NCI-H2029 treated with DMSO at 0.1 percent for 48 hours (cell line): ENCODE measurements at regions not wholly inside any gene's neighbourhood (a gene's known extent, or its start where the extent isn't known, plus 50 kb on each side); places are given as distances from the start of the nearest gene placed in this dataset.

Experiments
- DNase-seq: peaks from one replicate; lab custom pipeline; 2025; lab: John Stamatoyannopoulos, UW

DNA sequence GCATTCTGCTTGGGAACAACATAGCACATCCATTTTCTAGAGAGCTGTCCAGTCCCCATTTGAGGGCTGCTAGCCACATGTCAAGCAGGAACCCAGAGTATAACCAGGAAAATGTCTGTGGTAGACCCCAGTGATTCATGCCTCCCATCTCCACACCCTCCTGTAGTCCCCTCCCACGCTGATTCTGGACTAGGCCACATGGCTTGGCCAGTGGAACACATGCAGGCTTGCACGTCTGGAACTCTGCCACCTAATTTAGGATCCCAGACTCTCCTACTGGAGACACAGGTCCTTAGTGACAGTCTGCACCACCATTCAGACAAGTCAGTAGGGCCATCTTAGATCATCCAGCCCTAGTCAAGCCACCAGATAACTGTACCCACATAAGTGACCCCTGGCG, 149.8 kb downstream of the ZIC5 start:
- DNase-seq, result no peak

DNA sequence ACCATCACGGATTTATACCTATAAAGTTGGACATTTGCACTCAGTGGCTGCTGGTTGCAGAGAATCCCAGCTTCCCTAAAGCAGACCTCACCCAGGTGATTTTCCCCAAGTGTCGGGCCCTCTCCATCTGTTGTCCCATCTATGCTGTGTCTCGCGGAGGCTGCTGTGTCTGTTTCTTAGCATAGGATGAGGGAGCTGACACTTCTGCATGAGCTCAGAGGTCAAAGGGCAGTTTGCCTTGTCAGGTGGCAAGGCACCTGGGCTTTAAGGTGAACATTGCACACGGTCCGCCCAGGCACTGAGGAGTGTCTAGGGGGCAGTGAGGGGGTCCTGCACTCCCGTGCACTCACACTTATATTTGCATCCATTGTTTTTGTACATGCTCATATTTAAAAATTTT, 151.6 kb downstream of the ZIC5 start:
- DNase-seq, result no peak

DNA sequence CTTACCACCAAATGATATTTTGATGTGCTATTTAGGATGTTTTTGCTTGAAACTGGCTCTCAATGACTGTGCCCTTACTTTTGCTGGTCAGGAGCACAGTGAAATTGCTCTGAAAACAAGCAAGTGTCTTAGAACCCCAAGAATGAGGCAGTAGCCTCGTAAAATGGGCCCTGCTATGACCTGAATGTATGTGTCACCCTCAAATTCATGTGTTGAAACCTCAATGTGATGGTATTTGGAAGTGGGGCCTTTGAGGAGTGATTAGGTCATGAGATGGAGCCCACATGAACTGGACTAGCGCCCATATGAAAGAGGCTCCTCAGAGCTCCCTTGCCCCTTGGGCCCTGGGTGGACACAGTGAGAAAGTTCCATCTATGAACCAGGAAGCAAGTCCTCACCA, 155.2 kb downstream of the ZIC5 start:
- DNase-seq, result no peak

DNA sequence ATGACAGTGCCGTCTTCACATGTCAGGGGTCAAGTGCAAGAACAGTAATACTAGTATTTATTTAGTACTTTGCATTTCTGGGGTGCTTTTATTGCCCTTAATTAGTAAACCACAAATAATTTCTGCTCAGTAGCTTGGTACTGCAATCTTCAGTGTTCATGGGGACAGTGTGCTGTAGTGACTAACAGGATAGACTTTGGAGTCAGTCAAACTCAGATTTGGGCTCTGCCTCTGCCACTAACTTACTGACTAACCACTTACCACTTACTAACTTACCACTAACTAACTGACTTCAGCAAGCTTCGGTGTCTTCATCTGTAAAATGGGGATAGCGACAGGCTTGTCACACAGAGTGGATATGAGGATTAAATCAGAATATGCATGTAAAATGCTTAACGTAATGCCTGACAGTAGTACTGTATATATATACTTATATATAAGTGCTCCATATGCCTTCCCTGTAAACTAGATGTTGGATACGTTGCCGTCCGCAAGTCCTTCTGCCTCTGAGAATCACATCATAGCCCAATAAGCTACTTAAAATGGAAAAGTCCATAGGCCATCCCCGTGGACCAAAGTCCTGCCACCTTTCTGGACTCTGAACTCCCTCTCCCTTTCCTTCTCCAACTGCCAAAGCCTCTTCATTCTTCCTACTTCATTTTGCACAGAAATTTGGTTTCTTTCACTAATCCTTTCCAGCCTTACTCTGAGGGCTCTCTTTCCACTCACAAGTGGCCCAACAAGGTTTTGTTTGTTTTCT, 158.1 kb downstream of the ZIC5 start:
- DNase-seq, result no peak

DNA sequence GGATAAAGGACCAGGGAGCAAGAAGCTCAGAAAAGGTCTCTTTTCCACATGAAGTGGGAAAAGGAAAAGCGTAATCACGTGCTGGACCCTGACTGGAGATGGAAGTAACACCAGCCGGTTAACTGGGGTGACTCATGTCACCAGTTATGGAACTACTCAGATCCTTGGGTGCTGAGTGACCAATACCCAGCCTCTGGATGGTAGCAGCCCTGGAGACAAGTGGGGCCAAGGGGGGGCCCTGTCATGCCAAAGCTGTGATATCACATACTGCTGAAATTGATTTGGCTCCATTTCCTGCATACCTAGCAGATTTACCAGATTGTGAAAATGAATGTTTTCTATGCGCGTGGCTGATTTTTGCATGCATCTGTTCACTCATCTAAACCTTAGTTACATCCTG, 158.9 kb downstream of the ZIC5 start:
- DNase-seq, result no peak

DNA sequence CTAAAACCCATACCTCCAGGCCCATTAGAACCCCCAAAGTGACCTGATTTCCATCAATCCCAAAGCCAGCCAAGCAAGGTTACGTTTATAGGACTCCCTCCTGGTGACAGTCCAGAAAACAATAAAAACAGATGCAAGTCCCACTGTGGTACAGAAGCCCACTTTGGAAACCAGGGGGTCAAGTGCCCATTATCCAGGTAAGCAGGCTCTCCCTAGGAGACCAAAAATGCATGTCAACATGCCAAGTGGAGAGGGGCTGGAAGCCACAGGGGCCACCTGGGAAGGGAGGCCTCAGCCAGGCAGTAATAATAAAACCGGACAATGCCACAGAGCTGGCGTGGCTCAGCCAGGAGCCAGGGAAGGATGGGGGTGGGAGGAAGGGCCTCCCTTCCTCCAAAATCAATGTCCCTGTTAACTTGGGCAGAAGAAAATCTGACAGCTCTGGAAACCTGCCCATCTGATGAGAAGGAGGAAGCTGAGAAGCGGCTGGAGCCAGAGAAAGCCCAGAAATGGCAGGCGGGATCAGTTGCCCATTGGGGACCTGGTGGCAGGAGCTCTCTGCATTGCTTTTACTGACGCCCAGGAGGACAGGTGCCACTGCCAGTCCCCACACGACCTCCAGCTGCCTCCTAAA, 160.4 kb downstream of the ZIC5 start:
- no peak for DNase-seq

DNA sequence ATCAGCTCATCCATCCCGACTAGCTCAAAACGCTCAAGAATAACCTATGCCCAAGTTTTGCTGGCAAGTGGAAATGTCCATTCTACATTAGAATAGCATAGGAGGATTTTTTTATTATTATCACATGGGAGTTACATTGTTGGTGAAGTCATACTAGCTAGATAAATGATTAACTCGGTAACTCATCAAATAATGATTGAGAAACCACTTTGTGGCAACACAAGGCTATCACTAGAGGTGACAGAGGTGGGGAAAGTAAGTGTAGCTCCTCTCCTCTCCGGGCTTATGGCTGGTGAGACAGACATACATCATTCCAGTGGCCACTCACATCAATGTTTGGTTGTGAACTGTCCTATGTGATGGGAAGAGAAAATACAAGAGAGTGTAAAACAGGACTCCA, 161.6 kb downstream of the ZIC5 start:
- no peak for DNase-seq

DNA sequence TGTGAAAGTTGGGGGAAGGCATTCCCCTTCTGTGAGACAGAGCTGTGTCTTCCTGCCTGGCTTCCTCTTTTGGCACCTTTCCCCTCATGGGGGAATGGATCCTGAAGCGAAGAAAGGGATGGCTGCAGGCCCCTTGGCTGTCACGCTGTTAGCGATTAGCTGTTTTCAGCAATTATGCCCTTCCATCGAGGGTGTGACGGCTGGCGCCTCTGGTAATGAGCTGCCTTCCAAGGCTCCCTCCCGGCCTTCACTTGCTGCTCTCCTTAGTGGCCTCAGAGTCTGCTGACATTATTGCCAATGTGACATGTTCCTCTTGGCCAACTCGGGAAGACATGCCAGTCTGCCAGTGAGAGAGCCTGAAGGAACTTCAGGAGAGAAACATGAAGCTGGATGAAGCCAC, 162.1 kb downstream of the ZIC5 start:
- DNase-seq, result no peak

DNA sequence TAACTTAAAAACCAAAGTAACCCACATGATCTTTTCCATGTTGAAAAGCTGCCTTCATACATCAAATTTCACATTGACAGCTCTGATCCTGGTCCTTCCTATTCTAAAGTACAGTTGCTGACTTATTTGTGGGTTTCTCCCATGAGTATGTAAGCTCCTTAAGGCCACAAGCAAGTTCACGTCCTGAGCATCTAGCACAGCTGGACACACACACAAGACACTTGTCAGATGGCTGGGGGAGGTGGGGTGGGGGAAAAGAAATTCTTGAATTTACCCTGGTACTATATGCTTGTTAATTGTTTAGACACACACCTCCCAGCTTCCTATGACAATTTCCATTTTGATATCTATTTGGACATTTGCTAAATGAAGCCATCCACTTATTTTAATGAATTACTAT, 162.8 kb downstream of the ZIC5 start:
- no peak for DNase-seq

DNA sequence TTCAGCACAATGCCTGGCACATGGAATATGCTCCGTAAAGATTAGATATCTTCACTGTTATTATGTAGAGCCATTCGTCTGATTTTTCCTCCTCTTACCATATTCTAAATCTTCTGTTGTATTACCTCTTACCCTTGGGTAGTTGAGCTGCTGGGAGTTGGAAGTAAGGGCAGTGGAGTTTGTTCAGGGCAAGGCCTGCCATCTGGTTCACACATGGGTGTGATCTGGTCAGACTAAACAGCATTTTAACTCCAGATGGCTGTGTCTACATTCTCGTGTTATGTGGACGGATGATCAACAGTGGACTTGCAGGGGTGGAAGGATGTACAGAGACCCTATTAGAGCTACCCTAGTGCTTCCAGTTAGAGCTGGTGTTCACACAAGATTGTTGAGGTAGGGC, 164.9 kb downstream of the ZIC5 start:
- DNase-seq, result no peak

DNA sequence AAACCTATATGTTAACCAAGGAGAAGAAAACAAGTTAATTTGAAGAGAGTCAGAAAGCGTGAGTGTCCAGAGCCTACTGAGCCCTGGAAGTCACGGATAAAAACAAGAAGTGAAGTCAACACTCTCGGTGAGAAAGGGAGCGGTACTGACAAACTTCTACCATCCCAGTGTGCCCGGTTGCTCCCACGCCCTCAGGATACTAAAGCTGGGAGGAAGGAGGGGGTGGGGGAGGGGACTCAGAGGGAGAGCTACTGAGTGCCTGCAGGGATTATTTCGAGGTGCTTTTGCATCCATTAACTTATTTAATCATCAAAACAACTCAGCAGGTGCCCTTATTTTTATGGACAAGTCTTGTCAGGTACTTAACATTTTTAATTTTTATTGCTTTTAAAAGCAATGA, 166.2 kb downstream of the ZIC5 start:
- no peak for DNase-seq

DNA sequence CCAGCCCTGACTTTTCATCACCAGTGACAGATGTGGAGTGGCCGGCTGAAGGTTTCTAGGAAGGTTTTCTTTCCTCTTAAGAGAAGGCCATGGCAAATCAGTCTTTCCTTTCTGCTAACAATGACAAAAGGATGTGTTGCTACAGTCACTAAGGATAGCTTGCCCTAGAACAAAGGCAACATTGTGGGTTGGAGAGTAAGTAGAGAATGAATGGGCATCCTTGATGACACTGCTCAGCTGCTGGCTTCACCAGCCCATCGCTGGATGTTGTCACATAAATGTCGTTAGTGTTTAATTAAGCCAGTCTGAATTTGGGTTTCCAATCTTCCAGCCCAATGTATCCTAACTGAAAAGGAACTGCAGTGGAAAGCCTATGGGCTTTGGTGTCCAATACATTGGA, 168.4 kb downstream of the ZIC5 start:
- DNase-seq, result no peak

DNA sequence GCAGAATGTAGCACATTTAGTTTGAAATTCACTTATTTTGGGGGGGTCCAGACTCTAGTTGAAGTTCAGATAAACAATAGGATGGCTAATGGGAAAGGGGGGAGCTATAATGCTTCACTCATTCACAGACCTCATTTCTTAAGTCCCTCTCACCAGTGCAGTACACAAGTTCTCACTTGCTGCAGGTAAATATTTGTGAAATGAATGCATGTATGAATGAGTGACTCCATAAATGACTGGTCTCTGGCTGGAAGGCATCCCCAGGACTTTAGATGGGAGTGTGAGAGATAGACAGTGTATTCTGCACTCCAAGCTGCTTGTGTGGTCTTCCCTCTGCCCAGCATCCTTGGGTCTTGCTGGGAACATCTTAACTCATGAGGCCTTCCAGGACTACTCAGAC, 169.2 kb downstream of the ZIC5 start:
- DNase-seq, result no peak

DNA sequence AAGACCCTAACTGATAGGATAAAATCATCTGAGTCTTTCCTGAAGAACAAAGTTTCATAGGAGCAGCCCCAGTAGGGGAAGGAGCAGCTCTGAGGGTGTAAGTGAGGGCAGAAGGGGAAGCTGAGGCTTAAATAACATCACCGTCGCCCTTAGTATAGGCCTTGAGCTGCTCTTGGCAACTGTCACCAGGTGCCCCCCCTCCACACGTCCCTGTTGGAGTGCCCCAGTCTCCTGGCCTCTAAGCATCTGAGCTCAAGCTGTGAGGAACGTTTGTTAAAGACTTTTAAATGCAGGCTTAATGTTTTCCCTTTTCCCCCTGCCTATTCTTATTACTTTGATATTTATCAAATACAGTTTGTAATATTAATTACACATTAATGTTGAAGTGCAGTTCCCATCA, 170.6 kb downstream of the ZIC5 start:
- no peak for DNase-seq

DNA sequence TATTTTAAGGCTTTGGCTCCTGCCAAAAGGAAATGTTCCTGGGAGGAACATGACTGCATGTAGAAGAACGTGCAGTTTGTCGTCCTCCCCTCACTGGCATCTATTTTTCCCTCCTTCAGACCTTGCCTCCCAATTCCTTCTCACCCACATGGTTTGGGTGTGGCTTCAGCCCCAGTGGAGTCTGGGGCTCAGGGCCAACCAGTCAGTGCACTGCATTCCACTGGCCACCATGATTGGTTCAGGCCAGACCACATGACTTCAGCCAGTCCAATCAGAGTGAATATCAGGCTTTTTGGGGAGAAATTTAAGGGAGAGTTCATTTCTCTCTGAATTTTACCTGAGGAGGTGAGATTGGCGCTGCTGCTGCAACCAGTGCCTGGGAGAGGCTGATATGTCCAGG, 171.6 kb downstream of the ZIC5 start:
- no peak for DNase-seq

DNA sequence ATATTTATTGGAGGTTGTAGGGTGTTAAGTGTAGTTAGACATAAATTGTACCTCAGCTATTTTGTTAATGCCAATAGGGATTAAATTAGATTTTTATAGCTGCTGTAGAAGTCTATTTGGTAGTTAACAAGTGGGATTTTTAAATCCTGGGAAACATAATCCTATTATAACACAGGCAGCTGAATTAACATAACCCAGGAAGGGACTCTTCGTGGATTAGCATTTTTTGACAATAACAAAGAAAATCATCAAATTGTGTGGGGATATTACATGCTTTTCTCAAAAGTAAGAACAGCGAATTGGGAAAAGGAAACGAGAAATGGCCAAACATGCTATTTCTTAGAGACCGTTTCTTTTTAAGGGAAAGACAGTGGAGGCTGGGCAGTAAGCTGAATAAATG, 172.8 kb downstream of the ZIC5 start:
- no peak for DNase-seq

DNA sequence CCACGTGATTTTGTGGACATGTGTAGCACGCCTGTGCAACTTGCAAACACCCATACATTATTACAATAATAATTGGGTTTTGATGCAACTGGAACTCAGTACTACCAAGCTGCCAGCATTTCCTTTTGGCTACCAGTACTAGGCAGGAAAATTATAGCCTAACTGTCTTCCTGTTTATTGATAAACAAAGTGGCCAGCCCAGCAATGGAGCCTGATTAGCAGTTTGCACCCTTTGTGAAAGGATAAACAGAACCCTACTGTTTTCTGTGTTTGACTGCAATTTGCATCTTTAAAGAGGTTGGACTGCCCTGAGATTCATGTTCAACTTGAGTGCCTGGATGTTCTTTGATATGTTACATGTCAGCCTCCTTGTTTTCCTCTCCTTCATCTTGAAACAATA, 173.9 kb downstream of the ZIC5 start:
- DNase-seq, result no peak

DNA sequence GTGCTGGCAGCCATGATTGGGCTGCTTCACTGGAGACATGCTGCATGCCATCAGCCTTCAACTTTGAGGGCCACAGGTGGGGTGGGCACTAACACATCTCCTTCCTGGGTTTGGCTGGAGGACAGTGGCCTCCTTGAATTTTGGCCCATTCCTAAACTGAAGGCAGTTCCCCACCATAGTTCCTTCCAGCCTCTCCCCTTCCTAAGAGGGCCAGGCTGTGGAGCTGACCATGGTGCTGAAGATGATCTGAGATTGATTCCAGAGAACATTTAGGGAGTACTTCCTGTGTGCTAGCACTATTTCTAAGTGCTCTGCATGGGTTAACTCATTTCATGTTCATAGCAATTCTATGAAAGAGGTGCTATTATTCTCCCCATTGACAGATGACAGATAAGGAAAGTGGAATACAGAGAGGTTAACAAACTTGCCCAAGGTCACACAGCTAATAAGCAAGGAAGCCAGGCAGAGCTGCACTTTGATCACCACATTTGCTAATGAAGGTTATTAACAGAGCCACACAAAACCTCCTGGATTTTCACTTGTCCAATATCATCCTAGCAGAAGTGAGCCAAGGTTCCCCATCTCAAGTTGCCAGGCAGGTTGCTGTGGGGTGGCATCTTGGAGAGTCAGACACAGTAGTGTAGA, 175.3 kb downstream of the ZIC5 start:
- DNase-seq, result no peak

DNA sequence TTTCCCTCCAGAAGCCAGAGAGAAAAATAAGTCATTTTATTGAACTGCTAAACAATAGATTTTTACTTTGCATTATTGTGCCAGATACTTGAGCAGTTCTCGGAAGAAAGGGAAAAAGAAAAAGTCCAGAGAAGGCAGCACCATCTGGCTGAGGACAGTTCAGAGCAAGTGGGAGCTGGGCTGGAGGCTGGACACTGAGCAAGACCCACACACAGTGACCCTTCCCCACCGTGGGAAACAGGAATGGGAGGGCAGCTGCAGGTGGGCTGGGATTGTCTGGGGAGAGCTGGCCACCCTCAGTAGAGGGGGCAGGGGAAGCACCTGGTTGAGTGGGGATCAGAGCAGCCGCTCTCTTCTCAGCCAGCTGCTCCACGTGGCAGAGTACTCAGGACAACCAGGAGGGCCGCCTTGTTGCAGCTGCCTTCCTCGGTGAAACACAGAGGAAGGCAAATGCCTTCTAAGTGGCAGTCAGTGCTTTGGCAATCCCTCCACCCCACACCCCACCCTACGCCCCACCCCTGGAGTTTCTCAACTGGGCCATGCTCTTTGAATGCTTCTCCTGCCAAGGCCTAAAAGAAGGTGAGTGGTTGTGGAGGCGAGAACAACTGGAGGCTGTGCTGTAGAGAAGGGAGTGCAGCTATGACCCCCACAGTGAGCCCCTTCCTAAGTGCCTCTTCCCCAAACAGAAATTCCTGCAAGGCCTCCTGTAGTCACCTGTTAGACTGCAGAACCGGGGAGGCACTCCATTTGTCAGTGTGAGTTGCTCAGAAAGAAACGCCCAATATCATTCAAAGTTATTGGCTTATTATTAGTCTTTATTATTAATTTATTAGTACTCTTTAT, 179.3 kb downstream of the ZIC5 start:
- no peak for DNase-seq

DNA sequence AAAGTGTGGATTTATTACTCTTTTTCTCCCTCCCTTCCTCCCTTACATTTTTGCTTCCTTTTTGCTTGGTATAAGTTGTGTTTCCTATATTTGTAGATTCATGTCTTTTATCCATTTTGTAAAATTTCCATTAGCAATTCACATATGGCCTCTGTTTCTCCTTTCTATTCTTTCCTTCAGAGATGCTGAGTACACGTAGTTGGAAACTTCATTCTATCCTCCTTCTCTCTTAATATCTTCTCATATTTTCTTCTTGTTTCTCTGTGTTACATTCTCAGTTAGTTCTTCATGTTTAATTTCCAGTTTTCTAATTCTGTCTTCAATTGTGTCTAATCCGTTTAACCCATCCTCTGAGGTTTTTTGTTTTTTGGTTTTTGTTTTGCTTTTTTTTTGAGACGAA, 188.9 kb downstream of the ZIC5 start:
- DNase-seq, result no peak

DNA sequence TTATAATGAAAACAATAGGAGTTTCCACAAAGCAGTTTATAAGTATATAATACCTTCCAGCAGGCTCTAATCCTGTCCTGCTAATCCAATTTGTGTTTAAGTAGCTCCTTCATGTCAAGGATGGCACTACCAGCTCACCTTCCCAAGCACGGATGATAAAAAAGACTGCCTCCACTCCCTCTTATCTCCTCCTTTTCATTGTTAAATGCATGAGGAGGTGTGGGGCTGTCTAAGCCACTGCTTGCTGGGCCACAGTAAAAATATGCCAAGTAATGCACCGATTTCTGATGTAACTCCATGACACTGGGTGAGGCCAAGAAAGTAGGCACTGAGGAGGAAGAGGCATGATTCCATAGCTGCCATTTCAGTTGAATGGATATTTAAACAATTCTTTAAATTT, 193.1 kb downstream of the ZIC5 start:
- DNase-seq, result no peak

DNA sequence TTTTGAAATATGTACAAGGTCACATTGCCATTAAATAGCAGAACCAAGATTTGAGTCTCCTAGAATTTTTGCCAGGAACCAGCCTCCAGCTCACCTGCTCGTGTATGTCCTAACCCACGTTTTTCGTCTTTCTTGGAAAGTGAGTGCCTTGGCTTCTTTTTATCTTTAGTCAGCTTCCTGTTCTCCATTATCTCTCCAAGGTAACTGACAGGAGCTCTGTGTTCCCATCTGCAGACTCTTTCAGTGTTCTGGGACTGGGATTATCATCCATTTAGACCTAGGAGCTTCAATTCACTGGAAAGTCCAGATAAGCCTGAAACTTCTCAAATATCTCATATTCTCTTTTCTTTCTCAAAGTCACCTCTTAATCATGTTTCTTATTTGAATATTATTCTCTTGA, 193.7 kb downstream of the ZIC5 start:
- DNase-seq, result no peak

DNA sequence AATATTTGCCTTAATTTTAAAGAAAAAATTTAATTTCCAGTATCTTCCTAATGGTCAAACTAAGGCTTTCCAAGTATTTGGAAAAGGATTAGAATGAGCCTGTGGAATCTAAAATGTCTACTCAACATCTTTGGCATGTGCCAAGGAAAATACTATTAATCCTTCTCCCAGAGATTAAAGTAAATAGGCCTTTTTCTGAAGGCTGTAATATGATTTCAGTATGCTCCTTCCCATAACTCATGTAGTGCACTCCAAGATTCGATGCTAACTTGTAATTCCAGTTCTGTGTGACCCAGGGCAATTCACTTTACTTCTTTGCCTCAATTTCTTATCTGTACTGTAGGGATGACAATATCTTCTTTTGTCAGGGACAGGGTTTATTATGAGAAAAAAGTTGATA, 196.9 kb downstream of the ZIC5 start:
- DNase-seq, result no peak
